K562 (cell line): ENCODE measurements at regions not wholly inside any gene's neighbourhood (a gene's known extent, or its start where the extent isn't known, plus 50 kb on each side); places are given as distances from the start of the nearest gene placed in this dataset.

Source experiments
- ATAC-seq: fragments of 200-7000 bp; cut with Tn5 transposase; 3 replicates; pipeline ENCODE4 v1.9.1; 2020; ENCODE audit warnings: moderate library complexity
- BruUV-seq: library from RNA; stranded (reverse); fragments of 400-500 nt; replicated peaks from 2 replicates; lab custom pipeline; 2021; lab: Mats Ljungman, UMichigan
- CTCF ChIA-PET: fragments of 300-600 bp; formaldehyde crosslinking; extraction: SDS; loops from one replicate; lab custom pipeline; 2021; ENCODE audit warnings: low intra/inter-chr PET ratio; lab: Yijun Ruan, JAX
- POLR2A ChIA-PET: fragments of 300-600, 350-650 bp; sonication (Branson Sonifier 250); formaldehyde crosslinking; extraction: SDS; loops from one replicate; lab custom pipeline; 2021; ENCODE audit warnings: antibody characterized with exemption, inconsistent platforms; lab: Yijun Ruan, JAX
- DNase-seq, 4 experiments: peaks; one replicate each; pipeline versions ENCODE4 v3.0.0 to v3.0.0-alpha.2; 2011 to 2018; ENCODE audit warnings: low spot score in 3 of 4, mixed read lengths in 3 of 4; ENCODE audit errors: extremely low read depth in 1 of 4
- FAIRE-seq: peaks from 2 replicates; lab custom pipeline; 2011; peaks lifted over from hg19 to GRCh38; lab: Jason Lieb, UNC
- H2AFZ ChIP-seq: 2 replicates; pipeline ENCODE4 v1.6.0; 2011; ENCODE audit warnings: low read depth, low read length, control low read depth, inconsistent platforms
- H3K27ac ChIP-seq: fragments of 200-600 bp; 3 replicates; pipeline ENCODE4 v1.8.0; 2011; ENCODE audit warnings: low read depth, mild to moderate bottlenecking, control low read depth, inconsistent platforms, low read length, moderate library complexity, mixed read lengths; ENCODE audit errors: extremely low read depth
- H3K27me3 ChIP-seq, 2 experiments: fragments of 300-600 bp in 1 of 2; 2 replicates in 1 of 2; 3 replicates in 1 of 2; pipeline versions ENCODE4 v1.6.0 to v1.8.0; 2011; ENCODE audit warnings: inconsistent platforms in 2 of 2, low read length in 2 of 2, mild to moderate bottlenecking in 1 of 2, mixed read lengths in 1 of 2, moderate library complexity in 1 of 2; ENCODE audit not compliant: control insufficient read depth in 2 of 2, insufficient read depth in 2 of 2
- H3K36me3 ChIP-seq: fragments of 300-600 bp; 3 replicates; pipeline ENCODE4 v1.8.0; 2011; ENCODE audit warnings: mild to moderate bottlenecking, low read length, inconsistent platforms; ENCODE audit not compliant: control insufficient read depth, insufficient read depth
- H3K4me1 ChIP-seq, 2 experiments: fragments of 200-600 bp in 1 of 2; replicated peaks in 1 of 2; 2 replicates in 1 of 2; 3 replicates in 1 of 2; pipeline versions ENCODE4 v1.5.1 to v1.8.0; 2011; ENCODE audit warnings: inconsistent platforms in 2 of 2, low read length in 2 of 2, mild to moderate bottlenecking in 1 of 2, mixed read lengths in 1 of 2, moderate library complexity in 1 of 2; ENCODE audit not compliant: control insufficient read depth in 2 of 2, insufficient read depth in 2 of 2
- H3K4me2 ChIP-seq: 2 replicates; pipeline ENCODE4 v1.6.1; 2011; ENCODE audit warnings: low read length, control low read depth, inconsistent platforms, mixed read lengths; ENCODE audit not compliant: insufficient read depth
- H3K4me3 ChIP-seq: fragments of 200-600 bp; sonication (generic), shearing (Covaris generic); 2 replicates; pipeline ENCODE4 v1.5.1; 2016; ENCODE audit warnings: control low read depth, inconsistent platforms
- H3K79me2 ChIP-seq: fragments of 200-600 bp; 3 replicates; pipeline ENCODE4 v1.8.0; 2011; ENCODE audit warnings: low read length, inconsistent platforms; ENCODE audit not compliant: control insufficient read depth, insufficient read depth
- H3K9ac ChIP-seq, 2 experiments: 2 replicates each; pipeline versions ENCODE4 v1.6.0 to v1.6.1; 2011; ENCODE audit warnings: low read depth in 2 of 2, low read length in 2 of 2, control low read depth in 1 of 2, inconsistent platforms in 1 of 2, mild to moderate bottlenecking in 1 of 2, mixed read lengths in 1 of 2; ENCODE audit not compliant: insufficient read depth in 1 of 2
- H3K9me1 ChIP-seq: one replicate; pipeline ENCODE4 v1.6.0; 2011; ENCODE audit warnings: inconsistent platforms, mild to moderate bottlenecking, low read length, moderate library complexity; ENCODE audit not compliant: control insufficient read depth, insufficient read depth
- H3K9me3 ChIP-seq: replicated peaks from 2 replicates; pipeline ENCODE4 v1.5.1; 2011; ENCODE audit warnings: low read depth, low read length, inconsistent platforms; ENCODE audit not compliant: control insufficient read depth, insufficient read depth
- H4K20me1 ChIP-seq: replicated peaks from 2 replicates; pipeline ENCODE4 v1.6.1; 2011; ENCODE audit warnings: low read length, inconsistent platforms, mixed read lengths; ENCODE audit not compliant: control insufficient read depth, insufficient read depth
- FOXK2 ChIP-seq, 2 experiments: fragments of 450-650 bp; IDR thresholded peaks in 1 of 2; conservative IDR thresholded peaks in 1 of 2; 2 replicates each; pipeline ENCODE4 v1.6.1; 2016; ENCODE audit warnings: low read depth in 2 of 2, mild to moderate bottlenecking in 1 of 2
- MGA ChIP-seq: fragments of 450-650 bp; IDR thresholded peaks from 2 replicates; pipeline ENCODE4 v1.6.1; 2016; ENCODE audit warnings: mild to moderate bottlenecking, moderate library complexity
- RBBP5 ChIP-seq: fragments of 200-600 bp; sonication (generic); IDR thresholded peaks from 2 replicates; pipeline ENCODE4 v1.6.1; 2012; ENCODE audit warnings: borderline replicate concordance, mild to moderate bottlenecking, low read length, control low read depth, inconsistent platforms; ENCODE audit not compliant: insufficient read depth, poor library complexity, severe bottlenecking
- SMC3 ChIP-seq: conservative IDR thresholded peaks from 2 replicates; pipeline ENCODE4 v1.6.1; 2011; ENCODE audit warnings: low read depth, low read length, improper control_type of control experiment; ENCODE audit not compliant: insufficient read depth
- TAF1 ChIP-seq: IDR thresholded peaks from 2 replicates; pipeline ENCODE4 v1.6.1; 2011; ENCODE audit warnings: mild to moderate bottlenecking, low read length, moderate library complexity; ENCODE audit not compliant: insufficient read depth, control insufficient read depth, severe bottlenecking; ENCODE audit errors: extremely low read depth
- ZNF316 ChIP-seq: fragments of 450-650 bp; IDR thresholded peaks from 2 replicates; pipeline ENCODE4 v1.6.1; 2016
- ZNF57 ChIP-seq: fragments of 450-650 bp; formaldehyde crosslinking; IDR thresholded peaks from 2 replicates; pipeline ENCODE4 v1.4.0; 2020; ENCODE audit warnings: mild to moderate bottlenecking, moderate library complexity
- WGBS: fragments of 100-300 bp; shearing (Covaris generic); methylation state at CpG from one replicate; pipeline ENCODE4 v1.1.6; 2016; ENCODE audit warnings: low coverage, mixed read lengths; ENCODE audit not compliant: insufficient coverage; ENCODE audit errors: missing lambda C conversion rate; 5-methylcytosine and 5-hydroxymethylcytosine counted together
- in situ Hi-C: fragments of 300-500 bp; cut with MboI; formaldehyde crosslinking; loops from 4 replicates; pipeline ENCODE4 v1.15.0; 2018; ENCODE audit warnings: inconsistent platforms, mixed read lengths
- intact Hi-C: fragments of 100-400 bp; cut with micrococcal nuclease; formaldehyde crosslinking; loops from 2 replicates; pipeline ENCODE4 v1.14.2; 2022
- TF ChIP-seq, protein P1 (sequence below): fragments of 450-650 bp; conservative IDR thresholded peaks from 2 replicates; pipeline ENCODE4 v1.6.1; 2016; ENCODE audit warnings: missing genetic modification characterization, low read depth, mild to moderate bottlenecking, missing compliant biosample characterization, moderate library complexity
- TF ChIP-seq, protein P2 (sequence below): fragments of 450-650 bp; formaldehyde crosslinking; IDR thresholded peaks from 2 replicates; pipeline ENCODE4 v1.4.0; 2022; ENCODE audit warnings: mild to moderate bottlenecking, moderate library complexity

DNA sequence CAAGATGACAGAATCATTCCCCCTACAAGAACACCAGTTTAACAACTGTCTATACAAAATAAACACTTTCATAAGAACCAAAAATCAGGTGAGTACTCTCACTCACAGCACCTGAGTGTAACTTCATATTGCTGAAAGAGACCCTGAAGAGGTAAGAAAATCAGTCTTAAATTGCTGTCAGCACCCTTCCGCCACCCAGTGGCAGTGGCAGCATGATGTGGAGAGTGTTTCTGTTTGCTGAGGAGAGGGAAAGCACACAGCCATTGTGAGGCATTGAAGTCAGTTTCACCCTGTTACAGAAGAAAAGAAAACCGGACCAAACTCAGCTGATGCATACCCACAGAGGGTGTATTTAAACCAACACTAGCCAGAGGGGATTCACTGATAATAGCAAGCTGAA, 1240.8 kb upstream of the CRIM1 start:
- in situ Hi-C loops (no loop called here), intact Hi-C loops (no loop called here)
- Histone ChIP-seq H3K4me1 (no peaks in the 10 kb centered on the region), H3K4me2 (no peak overlapping the region), H3K27me3 (no peaks in the 10 kb centered on the region), H3K9me3 (peaks cover 3% of the 10 kb centered on the region; the same call in 1 of the 2 replicates), H4K20me1 (no peaks in the 10 kb centered on the region), H3K4me3 (no peak overlapping the region), H3K9me1 (no peaks in the 10 kb centered on the region), H3K9ac (no peak overlapping the region), H3K79me2 (no peaks in the 10 kb centered on the region), H3K36me3 (no peaks in the 10 kb centered on the region), H3K27ac (no peak overlapping the region), H2AFZ (no peak overlapping the region)
- CTCF ChIA-PET = no interaction called here
- POLR2A ChIA-PET = no interaction called here
- no peak for FAIRE-seq
- no TSS peak for BruUV-seq
- ATAC-seq = no peak
- no peak for DNase-seq
- WGBS = 0% methylated on average over 2 of the region's 2 CpGs
- no peak for TF ChIP-seq RBBP5
- no peak for TF ChIP-seq MGA
- TF ChIP-seq SMC3 = no peak
- TF ChIP-seq, protein P1, sequence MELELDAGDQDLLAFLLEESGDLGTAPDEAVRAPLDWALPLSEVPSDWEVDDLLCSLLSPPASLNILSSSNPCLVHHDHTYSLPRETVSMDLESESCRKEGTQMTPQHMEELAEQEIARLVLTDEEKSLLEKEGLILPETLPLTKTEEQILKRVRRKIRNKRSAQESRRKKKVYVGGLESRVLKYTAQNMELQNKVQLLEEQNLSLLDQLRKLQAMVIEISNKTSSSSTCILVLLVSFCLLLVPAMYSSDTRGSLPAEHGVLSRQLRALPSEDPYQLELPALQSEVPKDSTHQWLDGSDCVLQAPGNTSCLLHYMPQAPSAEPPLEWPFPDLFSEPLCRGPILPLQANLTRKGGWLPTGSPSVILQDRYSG (tag) = no peak
- TF ChIP-seq ZNF57 (CRISPR knock-in tag) = no peak
- no peak for TF ChIP-seq TAF1
- TF ChIP-seq, protein P2, sequence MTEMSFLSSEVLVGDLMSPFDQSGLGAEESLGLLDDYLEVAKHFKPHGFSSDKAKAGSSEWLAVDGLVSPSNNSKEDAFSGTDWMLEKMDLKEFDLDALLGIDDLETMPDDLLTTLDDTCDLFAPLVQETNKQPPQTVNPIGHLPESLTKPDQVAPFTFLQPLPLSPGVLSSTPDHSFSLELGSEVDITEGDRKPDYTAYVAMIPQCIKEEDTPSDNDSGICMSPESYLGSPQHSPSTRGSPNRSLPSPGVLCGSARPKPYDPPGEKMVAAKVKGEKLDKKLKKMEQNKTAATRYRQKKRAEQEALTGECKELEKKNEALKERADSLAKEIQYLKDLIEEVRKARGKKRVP (CRISPR knock-in tag) = no peak
- TF ChIP-seq FOXK2 (conservative IDR thresholded peaks at IDR 0.05 in 1 of 2, IDR thresholded peaks at IDR 0.05 in 1 of 2; ENCODE audit: low read depth in 2 of 2) = no peak
- TF ChIP-seq ZNF316 = no peak
